H9 (cell line): ENCODE measurements at regions not wholly inside any gene's neighbourhood (a gene's known extent, or its start where the extent isn't known, plus 50 kb on each side); places are given as distances from the start of the nearest gene placed in this dataset.

Experiments
- DNase-seq: peaks from one replicate; pipeline ENCODE4 v3.0.0-alpha.2; 2017
- H2AFZ ChIP-seq: one replicate; pipeline ENCODE4 v1.6.1; 2013; ENCODE audit warnings: mild to moderate bottlenecking, low read length, control low read depth, moderate library complexity
- H2AK5ac ChIP-seq: 2 replicates; pipeline ENCODE4 v1.6.1; 2013; ENCODE audit warnings: low read length, control low read depth, mixed read lengths; ENCODE audit not compliant: insufficient read length
- H2BK120ac ChIP-seq: one replicate; pipeline ENCODE4 v1.6.1; 2013; ENCODE audit warnings: low read depth, mild to moderate bottlenecking, low read length, control low read depth, inconsistent platforms; ENCODE audit not compliant: poor library complexity, severe bottlenecking
- H2BK12ac ChIP-seq: 2 replicates; pipeline ENCODE4 v1.6.1; 2013; ENCODE audit warnings: low read length, control low read depth, mixed read lengths, low read depth; ENCODE audit not compliant: insufficient read length
- H2BK15ac ChIP-seq: 2 replicates; pipeline ENCODE4 v1.6.1; 2013; ENCODE audit warnings: low read depth, low read length, control low read depth
- H2BK20ac ChIP-seq: one replicate; pipeline ENCODE4 v1.6.1; 2013; ENCODE audit warnings: low read depth, mild to moderate bottlenecking, low read length, control low read depth, inconsistent platforms; ENCODE audit not compliant: poor library complexity, severe bottlenecking
- H2BK5ac ChIP-seq: 2 replicates; pipeline ENCODE4 v1.6.1; 2013; ENCODE audit warnings: low read length, control low read depth, mixed read lengths; ENCODE audit not compliant: insufficient read length
- H3K14ac ChIP-seq: 2 replicates; pipeline ENCODE4 v1.6.1; 2013; ENCODE audit warnings: low read length, control low read depth; ENCODE audit not compliant: insufficient read depth
- H3K18ac ChIP-seq: 2 replicates; pipeline ENCODE4 v1.6.1; 2013; ENCODE audit warnings: low read depth, mild to moderate bottlenecking, mixed read lengths, low read length, control low read depth; ENCODE audit not compliant: insufficient read length
- H3K23ac ChIP-seq: 2 replicates; pipeline ENCODE4 v1.6.1; 2013; ENCODE audit warnings: low read length, control low read depth, mixed read lengths, low read depth; ENCODE audit not compliant: insufficient read length
- H3K23me2 ChIP-seq: 2 replicates; pipeline ENCODE4 v1.6.1; 2013; ENCODE audit warnings: low read depth, mild to moderate bottlenecking, mixed read lengths, low read length, control low read depth; ENCODE audit not compliant: insufficient read length, poor library complexity, severe bottlenecking
- H3K27ac ChIP-seq: 2 replicates; pipeline ENCODE4 v1.5.1; 2013; ENCODE audit warnings: low read length, control low read depth, mixed read lengths, low read depth; ENCODE audit not compliant: insufficient read length
- H3K27me3 ChIP-seq: 2 replicates; pipeline ENCODE4 v1.6.1; 2013; ENCODE audit warnings: low read length, control low read depth, inconsistent platforms; ENCODE audit not compliant: insufficient read depth
- H3K4ac ChIP-seq: 2 replicates; pipeline ENCODE4 v1.6.1; 2013; ENCODE audit warnings: low read depth, mild to moderate bottlenecking, control low read depth, inconsistent platforms, low read length, moderate library complexity
- H3K4me1 ChIP-seq: 2 replicates; pipeline ENCODE4 v1.6.1; 2013; ENCODE audit warnings: low read length, control low read depth, inconsistent platforms; ENCODE audit not compliant: insufficient read depth
- H3K4me2 ChIP-seq: 2 replicates; pipeline ENCODE4 v1.6.1; 2013; ENCODE audit warnings: low read length, control low read depth, mixed read lengths; ENCODE audit not compliant: insufficient read length, insufficient read depth
- H3K56ac ChIP-seq: 2 replicates; pipeline ENCODE4 v1.6.1; 2013; ENCODE audit warnings: low read depth, mild to moderate bottlenecking, mixed read lengths, low read length, control low read depth; ENCODE audit not compliant: insufficient read length
- H3K79me1 ChIP-seq: 2 replicates; pipeline ENCODE4 v1.6.1; 2013; ENCODE audit warnings: low read depth, mild to moderate bottlenecking, moderate library complexity, low read length, control low read depth, inconsistent platforms; ENCODE audit not compliant: insufficient read depth, poor library complexity, severe bottlenecking
- H3K79me2 ChIP-seq: 2 replicates; pipeline ENCODE4 v1.6.1; 2013; ENCODE audit warnings: low read length, control low read depth, inconsistent platforms; ENCODE audit not compliant: insufficient read depth
- H3K9ac ChIP-seq: 2 replicates; pipeline ENCODE4 v1.6.1; 2013; ENCODE audit warnings: low read length, control low read depth, mixed read lengths; ENCODE audit not compliant: insufficient read length; ENCODE audit errors: extremely low read depth
- H3K9me3 ChIP-seq: one replicate; pipeline ENCODE4 v1.6.1; 2013; ENCODE audit warnings: low read depth, low read length, inconsistent platforms; ENCODE audit not compliant: control insufficient read depth
- H3T11ph ChIP-seq: one replicate; pipeline ENCODE4 v1.6.1; 2013; ENCODE audit warnings: mild to moderate bottlenecking, low read length, control low read depth, inconsistent platforms
- H4K20me1 ChIP-seq: one replicate; pipeline ENCODE4 v1.6.1; 2013; ENCODE audit not compliant: control insufficient read depth, insufficient read length, insufficient read depth
- H4K5ac ChIP-seq: 2 replicates; pipeline ENCODE4 v1.6.1; 2013; ENCODE audit warnings: low read depth, mild to moderate bottlenecking, mixed read lengths, low read length, control low read depth; ENCODE audit not compliant: insufficient read length
- H4K8ac ChIP-seq: replicated peaks from 2 replicates; pipeline ENCODE4 v1.6.1; 2013; ENCODE audit warnings: low read length, control low read depth, mixed read lengths, low read depth; ENCODE audit not compliant: insufficient read length
- H4K91ac ChIP-seq: 2 replicates; pipeline ENCODE4 v1.6.1; 2013; ENCODE audit warnings: low read depth, mild to moderate bottlenecking, moderate library complexity, mixed read lengths, low read length, control low read depth; ENCODE audit not compliant: insufficient read length
- H3K27ac Mint-ChIP-seq, 3 experiments: 2 replicates in 2 of 3; 3 replicates in 1 of 3; pipeline ENCODE4 v1.8.0; 2020 to 2021; ENCODE audit warnings: mixed read lengths in 3 of 3, mild to moderate bottlenecking in 1 of 3, moderate library complexity in 1 of 3
- H3K27me3 Mint-ChIP-seq: 2 replicates; pipeline ENCODE4 v1.8.0; 2021; ENCODE audit warnings: low read depth, mild to moderate bottlenecking, moderate library complexity, mixed read lengths
- H3K36me3 Mint-ChIP-seq, 3 experiments: 2 replicates in 2 of 3; 3 replicates in 1 of 3; pipeline ENCODE4 v1.8.0; 2020 to 2021; ENCODE audit warnings: low read depth in 3 of 3, mixed read lengths in 3 of 3; ENCODE audit not compliant: insufficient read depth in 1 of 3
- H3K4me1 Mint-ChIP-seq, 2 experiments: 2 replicates each; pipeline ENCODE4 v1.8.0; 2020; ENCODE audit warnings: mixed read lengths in 2 of 2
- H3K4me3 Mint-ChIP-seq, 2 experiments: 2 replicates in 1 of 2; 3 replicates in 1 of 2; pipeline ENCODE4 v1.8.0; 2020 to 2021; ENCODE audit warnings: mild to moderate bottlenecking in 2 of 2, mixed read lengths in 2 of 2, moderate library complexity in 1 of 2
- H3K9me3 Mint-ChIP-seq, 2 experiments: 2 replicates in 1 of 2; 3 replicates in 1 of 2; pipeline ENCODE4 v1.8.0; 2020; ENCODE audit warnings: mild to moderate bottlenecking in 2 of 2, mixed read lengths in 2 of 2, moderate library complexity in 1 of 2
- WGBS: extraction: QIAGEN DNeasy Blood & Tissue Kit; methylation state at CpG from one replicate; pipeline ENCODE4 v1.1.7; 2013; ENCODE audit warnings: missing lambda C conversion rate, low lambda C conversion rate, mixed read lengths; ENCODE audit not compliant: insufficient read length; ENCODE audit errors: extremely low coverage; 5-methylcytosine and 5-hydroxymethylcytosine counted together
- TF ChIP-seq, protein P1 (sequence below): fragments of 200-600 bp; sonication (generic); conservative IDR thresholded peaks from 3 replicates; pipeline ENCODE4 v1.8.0; 2021; ENCODE audit warnings: antibody characterized with exemption, mild to moderate bottlenecking

DNA sequence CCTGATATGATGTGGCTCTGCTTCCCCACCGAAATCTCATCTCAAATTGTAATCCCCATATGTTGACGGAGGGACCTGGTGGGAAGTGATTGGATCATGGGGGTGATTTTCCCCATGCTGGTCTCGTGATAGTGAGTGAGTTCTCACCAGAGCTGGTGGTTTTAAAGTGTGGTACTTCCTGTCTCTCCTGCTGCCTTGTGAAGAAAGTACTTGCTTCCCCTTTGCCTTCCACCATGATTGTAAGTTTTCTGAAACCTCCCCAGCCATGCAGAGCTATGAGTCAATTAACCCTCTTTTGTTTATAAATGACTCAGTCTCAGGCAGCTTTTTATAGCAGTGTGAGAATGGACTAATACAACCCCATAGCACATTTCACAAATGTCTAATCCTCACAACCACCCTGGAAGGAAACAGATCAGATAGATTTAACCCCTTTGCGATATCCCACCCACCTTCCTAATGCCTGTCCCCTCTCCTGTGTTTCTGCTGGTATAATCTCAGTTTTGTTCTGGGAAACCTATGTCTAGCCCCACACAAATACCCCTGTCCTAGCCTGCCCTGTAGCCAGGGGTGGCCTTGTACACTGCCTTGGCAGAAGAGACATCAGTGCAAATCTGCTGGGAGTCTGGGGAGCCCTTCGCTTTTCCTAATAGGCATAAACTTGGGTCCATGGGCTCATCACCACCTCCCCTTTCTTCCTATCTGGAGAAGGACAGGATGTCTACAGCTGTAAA, 157.0 kb upstream of the RAI14 start:
- Histone ChIP-seq H3K79me1 (no peaks in the 10 kb centered on the region), H3T11ph (no peak overlapping the region), H3K27ac (no peak overlapping the region), H3K27me3 (no peaks in the 10 kb centered on the region), H4K91ac (no peak overlapping the region), H3K14ac (no peak overlapping the region), H2BK20ac (no peak overlapping the region), H2BK15ac (no peak overlapping the region), H2AK5ac (no peak overlapping the region), H3K23ac (no peak overlapping the region), H2BK12ac (no peak overlapping the region), H3K18ac (no peak overlapping the region), H3K9me3 (no peaks in the 10 kb centered on the region), H2BK5ac (no peak overlapping the region), H2AFZ (no peak overlapping the region), H4K5ac (no peak overlapping the region), H2BK120ac (no peak overlapping the region), H3K4ac (no peak overlapping the region), H3K79me2 (no peaks in the 10 kb centered on the region), H3K4me2 (no peak overlapping the region), H4K20me1 (no peaks in the 10 kb centered on the region), H3K4me1 (no peaks in the 10 kb centered on the region), H4K8ac (no peak overlapping the region), H3K23me2 (no peaks in the 10 kb centered on the region), H3K56ac (no peak overlapping the region), H3K9ac (no peak overlapping the region)
- no peak for DNase-seq
- no peak overlapping the region for H3K4me3 Mint-ChIP-seq
- peaks cover 2% of the 10 kb centered on the region for H3K27me3 Mint-ChIP-seq
- no CpG with 5 or more reads among the region's 5 CpGs for WGBS
- H3K36me3 Mint-ChIP-seq: no peaks in the 10 kb centered on the region; a peak in 2 of 7 replicates
- TF ChIP-seq, protein P1, sequence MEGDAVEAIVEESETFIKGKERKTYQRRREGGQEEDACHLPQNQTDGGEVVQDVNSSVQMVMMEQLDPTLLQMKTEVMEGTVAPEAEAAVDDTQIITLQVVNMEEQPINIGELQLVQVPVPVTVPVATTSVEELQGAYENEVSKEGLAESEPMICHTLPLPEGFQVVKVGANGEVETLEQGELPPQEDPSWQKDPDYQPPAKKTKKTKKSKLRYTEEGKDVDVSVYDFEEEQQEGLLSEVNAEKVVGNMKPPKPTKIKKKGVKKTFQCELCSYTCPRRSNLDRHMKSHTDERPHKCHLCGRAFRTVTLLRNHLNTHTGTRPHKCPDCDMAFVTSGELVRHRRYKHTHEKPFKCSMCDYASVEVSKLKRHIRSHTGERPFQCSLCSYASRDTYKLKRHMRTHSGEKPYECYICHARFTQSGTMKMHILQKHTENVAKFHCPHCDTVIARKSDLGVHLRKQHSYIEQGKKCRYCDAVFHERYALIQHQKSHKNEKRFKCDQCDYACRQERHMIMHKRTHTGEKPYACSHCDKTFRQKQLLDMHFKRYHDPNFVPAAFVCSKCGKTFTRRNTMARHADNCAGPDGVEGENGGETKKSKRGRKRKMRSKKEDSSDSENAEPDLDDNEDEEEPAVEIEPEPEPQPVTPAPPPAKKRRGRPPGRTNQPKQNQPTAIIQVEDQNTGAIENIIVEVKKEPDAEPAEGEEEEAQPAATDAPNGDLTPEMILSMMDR: no peak
- H3K27ac Mint-ChIP-seq: peak overlapping the region in 2 of 3 experiments; percentile 4 to 66; a peak in 2 of 7 replicates
- peaks cover 2% of the 10 kb centered on the region in 2 experiments; a peak in 1 of 5 replicates for H3K9me3 Mint-ChIP-seq
- peaks cover 20 to 27% of the 10 kb centered on the region in 2 experiments for H3K4me1 Mint-ChIP-seq
